ENCODE measurements at regions not wholly inside any gene's neighbourhood (a gene's known extent, or its start where the extent isn't known, plus 50 kb on each side); places are given as distances from the start of the nearest gene placed in this dataset.

GRCh38 chr6:145428706-145429105 is 306.6 kb downstream of the EPM2A start:
- no peak for DNase-seq
- Histone ChIP-seq H3K27me3 (ENCODE audit: insufficient read depth, low read depth, severe bottlenecking) (no peaks in the 10 kb centered on the region), H3K36me3 (no peaks in the 10 kb centered on the region), H3K4me3 (ENCODE audit: low read depth, low read length) (no peak overlapping the region), H3K27ac (no peak overlapping the region), H3K9me3 (ENCODE audit: severe bottlenecking) (no peaks in the 10 kb centered on the region)
- TF ChIP-seq, protein P1, sequence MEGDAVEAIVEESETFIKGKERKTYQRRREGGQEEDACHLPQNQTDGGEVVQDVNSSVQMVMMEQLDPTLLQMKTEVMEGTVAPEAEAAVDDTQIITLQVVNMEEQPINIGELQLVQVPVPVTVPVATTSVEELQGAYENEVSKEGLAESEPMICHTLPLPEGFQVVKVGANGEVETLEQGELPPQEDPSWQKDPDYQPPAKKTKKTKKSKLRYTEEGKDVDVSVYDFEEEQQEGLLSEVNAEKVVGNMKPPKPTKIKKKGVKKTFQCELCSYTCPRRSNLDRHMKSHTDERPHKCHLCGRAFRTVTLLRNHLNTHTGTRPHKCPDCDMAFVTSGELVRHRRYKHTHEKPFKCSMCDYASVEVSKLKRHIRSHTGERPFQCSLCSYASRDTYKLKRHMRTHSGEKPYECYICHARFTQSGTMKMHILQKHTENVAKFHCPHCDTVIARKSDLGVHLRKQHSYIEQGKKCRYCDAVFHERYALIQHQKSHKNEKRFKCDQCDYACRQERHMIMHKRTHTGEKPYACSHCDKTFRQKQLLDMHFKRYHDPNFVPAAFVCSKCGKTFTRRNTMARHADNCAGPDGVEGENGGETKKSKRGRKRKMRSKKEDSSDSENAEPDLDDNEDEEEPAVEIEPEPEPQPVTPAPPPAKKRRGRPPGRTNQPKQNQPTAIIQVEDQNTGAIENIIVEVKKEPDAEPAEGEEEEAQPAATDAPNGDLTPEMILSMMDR (IDR thresholded peaks at IDR 0.05; ENCODE audit: low read depth, low read length) = no peak

- TF ChIP-seq, protein P1 (IDR thresholded peaks at IDR 0.05; ENCODE audit: low read depth, low read length) = no peak
Measured at GRCh38 chr6:145442110-145442509, 293.2 kb downstream of the EPM2A start.

GRCh38 chr6:145445674-145446073 is 289.6 kb downstream of the EPM2A start:
- TF ChIP-seq, protein P1 (IDR thresholded peaks at IDR 0.05; ENCODE audit: low read depth, low read length) = no peak
- DNase-seq = no peak
- no peak overlapping the region for H3K4me3 ChIP-seq (ENCODE audit: low read depth, low read length)
- H3K36me3 ChIP-seq = no peaks in the 10 kb centered on the region
- peaks cover 4% of the 10 kb centered on the region for H3K9me3 ChIP-seq (ENCODE audit: severe bottlenecking)
- no peaks in the 10 kb centered on the region for H3K27me3 ChIP-seq (ENCODE audit: insufficient read depth, low read depth, severe bottlenecking)
- no peak overlapping the region for H3K27ac ChIP-seq

More at GRCh38 chr6:145442110-145442509, 293.2 kb downstream of the EPM2A start:
- Histone ChIP-seq H3K27ac (no peak overlapping the region), H3K9me3 (ENCODE audit: severe bottlenecking) (peaks cover 4% of the 10 kb centered on the region), H3K4me3 (ENCODE audit: low read depth, low read length) (no peak overlapping the region), H3K36me3 (no peaks in the 10 kb centered on the region), H3K27me3 (ENCODE audit: insufficient read depth, low read depth, severe bottlenecking) (no peaks in the 10 kb centered on the region)
- no peak for DNase-seq

DNA sequence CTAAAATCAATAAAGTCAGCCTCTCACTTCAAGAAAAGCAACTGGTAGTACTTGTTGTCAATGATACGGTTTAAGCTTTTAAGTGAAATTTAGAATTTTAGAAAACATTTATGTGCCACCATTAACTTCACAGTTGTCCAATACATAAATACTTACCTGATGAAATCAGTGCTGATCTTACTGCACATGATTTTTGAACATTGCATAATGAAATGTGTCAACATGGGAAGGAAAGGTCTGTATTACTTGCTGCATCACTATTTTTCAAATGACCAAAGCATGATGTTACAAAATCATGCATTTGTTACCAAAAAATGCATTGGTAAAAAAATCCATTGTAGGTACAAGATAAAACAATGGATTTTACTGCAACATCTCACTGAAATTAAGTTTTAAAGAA is 284.3 kb downstream of the EPM2A start:
- H3K36me3 ChIP-seq = no peaks in the 10 kb centered on the region
- H3K27me3 ChIP-seq (ENCODE audit: insufficient read depth, low read depth, severe bottlenecking) = no peaks in the 10 kb centered on the region
- TF ChIP-seq, protein P1 (IDR thresholded peaks at IDR 0.05; ENCODE audit: low read depth, low read length) = no peak
- peaks cover 2% of the 10 kb centered on the region for H3K9me3 ChIP-seq (ENCODE audit: severe bottlenecking)
- H3K27ac ChIP-seq = no peak overlapping the region
- H3K4me3 ChIP-seq (ENCODE audit: low read depth, low read length) = no peak overlapping the region
- no peak for DNase-seq

DNA sequence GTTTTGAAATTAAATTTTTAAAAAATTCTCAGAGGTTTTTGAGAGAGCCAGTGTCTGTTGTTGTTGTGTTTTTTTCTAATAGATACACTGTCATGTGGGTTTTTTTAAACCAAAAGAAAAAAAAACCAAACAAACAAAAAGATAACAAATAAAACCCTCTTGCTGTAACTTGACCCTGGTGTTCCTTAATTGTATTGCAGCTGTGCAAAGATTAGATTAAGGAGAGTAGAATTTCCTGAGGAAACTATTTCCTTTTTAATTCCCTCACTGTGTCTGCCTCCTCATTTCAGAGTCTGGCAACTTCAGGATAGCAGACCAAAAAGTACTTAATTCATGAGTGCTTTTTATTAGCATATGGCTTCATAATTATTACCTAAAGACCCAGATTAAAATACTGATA is 281.9 kb downstream of the EPM2A start:
- DNase-seq = no peak
- Histone ChIP-seq H3K27me3 (ENCODE audit: insufficient read depth, low read depth, severe bottlenecking) (no peaks in the 10 kb centered on the region), H3K9me3 (ENCODE audit: severe bottlenecking) (no peaks in the 10 kb centered on the region), H3K36me3 (no peaks in the 10 kb centered on the region), H3K4me3 (ENCODE audit: low read depth, low read length) (no peak overlapping the region), H3K27ac (no peak overlapping the region)
- TF ChIP-seq, protein P1 (IDR thresholded peaks at IDR 0.05; ENCODE audit: low read depth, low read length) = 0 out of 2 replicates have a peak, but pooled peaks have one; percentile 9

DNA sequence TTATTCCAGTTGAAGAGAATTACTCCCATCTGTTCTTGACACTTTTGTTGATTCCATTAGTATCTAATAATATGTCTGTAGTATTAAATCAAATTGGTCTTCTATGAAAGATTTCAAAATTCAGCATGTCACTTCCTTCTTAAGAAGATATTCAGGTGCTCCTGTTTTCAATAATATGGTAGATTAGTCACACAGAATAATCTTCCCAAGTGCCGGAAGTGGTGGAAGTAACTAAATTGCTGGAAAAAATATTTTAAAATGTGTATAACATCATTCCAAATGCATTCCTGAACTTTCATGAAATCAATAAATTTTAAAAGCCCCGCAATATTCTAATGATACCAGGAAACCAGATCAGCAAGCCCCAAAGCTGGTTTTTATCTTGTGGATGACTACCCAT is 281.3 kb downstream of the EPM2A start:
- no peaks in the 10 kb centered on the region for H3K36me3 ChIP-seq
- H3K9me3 ChIP-seq (ENCODE audit: severe bottlenecking) = no peaks in the 10 kb centered on the region
- no peak for DNase-seq
- TF ChIP-seq, protein P1 (IDR thresholded peaks at IDR 0.05; ENCODE audit: low read depth, low read length) = no peak
- H3K27ac ChIP-seq = no peak overlapping the region
- no peaks in the 10 kb centered on the region for H3K27me3 ChIP-seq (ENCODE audit: insufficient read depth, low read depth, severe bottlenecking)
- H3K4me3 ChIP-seq (ENCODE audit: low read depth, low read length) = no peak overlapping the region

All from WERI-Rb-1 (cell line).